ENCODE measurements at regions not wholly inside any gene's neighbourhood (a gene's known extent, or its start where the extent isn't known, plus 50 kb on each side); places are given as distances from the start of the nearest gene placed in this dataset.
"Not testable (repeated sequence)": the region's sequence is repeated elsewhere in the genome, so short reads cannot be mapped to it uniquely, and the experiment has no call there.

DNA sequence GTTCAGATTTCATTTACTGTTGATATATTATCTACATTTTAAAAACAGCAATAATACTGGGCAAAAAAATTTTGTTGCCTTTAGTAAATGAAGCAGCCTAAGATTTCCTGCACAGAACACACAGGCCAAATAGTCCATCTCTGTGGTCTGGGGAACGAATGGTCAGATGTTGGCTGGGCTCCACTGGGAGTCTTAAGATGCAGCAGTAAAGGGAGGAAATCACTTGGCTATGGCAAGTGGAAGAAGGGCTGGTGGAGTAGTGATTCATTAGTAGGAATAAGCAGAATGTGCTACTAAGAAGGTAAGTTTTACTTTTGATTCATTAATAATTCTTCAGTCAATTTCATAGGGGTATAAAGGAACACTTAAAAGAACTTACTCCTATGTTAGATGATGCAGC, 91.1 kb upstream of the ARRDC3 start:
- no peak for DNase-seq (ENCODE audit: low read depth)
- Histone ChIP-seq H3K4me3 (ENCODE audit: low read length) (no peak overlapping the region), H3K9me3 (ENCODE audit: control insufficient read depth, low read length) (no peaks in the 10 kb centered on the region), H3K4me1 (ENCODE audit: control insufficient read depth, insufficient read depth, low read length) (peaks cover 4% of the 10 kb centered on the region), H3K36me3 (ENCODE audit: control insufficient read depth, insufficient read depth, low read length, severe bottlenecking) (no peaks in the 10 kb centered on the region), H3K9ac (ENCODE audit: low read length) (no peak overlapping the region), H3K27me3 (replicated peaks; ENCODE audit: control insufficient read depth, insufficient read depth, low read length) (no peaks in the 10 kb centered on the region)

DNA sequence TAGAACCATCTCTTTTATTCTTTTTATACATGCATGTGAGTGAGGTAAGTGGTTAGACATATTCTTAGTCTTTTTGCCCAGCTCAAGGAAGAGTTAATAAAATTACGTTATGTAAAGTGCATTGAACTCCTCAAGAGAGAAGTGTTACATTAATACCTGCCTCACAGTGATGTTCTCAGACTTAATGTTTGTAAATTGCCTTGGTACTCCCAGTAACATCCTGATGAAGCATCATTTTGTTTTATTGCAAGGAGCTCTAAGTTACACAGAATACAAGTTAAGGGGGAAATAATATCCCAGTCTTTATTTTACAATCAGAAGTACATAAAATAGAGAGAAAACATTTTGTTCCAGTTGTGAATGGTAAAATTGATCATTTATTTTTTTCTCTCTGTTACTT, 89.5 kb upstream of the ARRDC3 start:
- H3K9ac ChIP-seq (ENCODE audit: low read length): no peak overlapping the region
- no peaks in the 10 kb centered on the region for H3K27me3 ChIP-seq (replicated peaks; ENCODE audit: control insufficient read depth, insufficient read depth, low read length)
- H3K4me3 ChIP-seq (ENCODE audit: low read length): no peak overlapping the region
- H3K36me3 ChIP-seq (ENCODE audit: control insufficient read depth, insufficient read depth, low read length, severe bottlenecking): no peaks in the 10 kb centered on the region
- no peak for DNase-seq (ENCODE audit: low read depth)
- peaks cover 4% of the 10 kb centered on the region for H3K4me1 ChIP-seq (ENCODE audit: control insufficient read depth, insufficient read depth, low read length)
- no peaks in the 10 kb centered on the region for H3K9me3 ChIP-seq (ENCODE audit: control insufficient read depth, low read length)

DNA sequence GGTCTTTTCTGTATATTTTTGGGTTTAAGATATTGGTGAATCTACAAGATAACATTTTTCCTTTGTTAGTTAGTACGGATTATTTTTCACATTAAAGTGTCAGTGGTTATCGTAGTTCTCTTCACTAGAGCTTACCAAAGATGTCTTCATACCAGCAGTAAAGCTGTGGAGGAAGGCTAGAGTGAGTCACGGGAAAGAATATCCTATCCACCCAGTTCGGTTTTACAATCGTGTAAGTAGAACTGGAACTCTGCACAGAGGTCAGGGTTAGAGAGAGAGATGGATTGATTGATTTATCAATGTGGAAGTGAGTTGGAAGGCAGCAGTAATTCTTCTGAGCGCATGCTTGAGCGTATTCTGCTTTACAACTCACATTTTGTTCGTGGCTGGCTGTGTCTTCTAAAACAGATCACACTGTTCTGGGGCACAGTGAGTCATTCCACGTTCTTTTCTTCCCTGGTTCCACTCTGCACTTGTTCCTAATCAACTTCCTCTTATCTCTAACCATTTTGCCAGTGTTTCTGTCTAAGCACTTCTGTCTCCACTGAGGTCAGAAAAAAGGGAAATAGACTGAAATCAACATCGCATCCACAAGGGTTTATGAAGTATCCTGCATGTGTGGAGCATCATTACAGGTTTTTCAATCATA, 86.5 kb upstream of the ARRDC3 start:
- no peaks in the 10 kb centered on the region for H3K27me3 ChIP-seq (replicated peaks; ENCODE audit: control insufficient read depth, insufficient read depth, low read length)
- peaks cover 4% of the 10 kb centered on the region for H3K4me1 ChIP-seq (ENCODE audit: control insufficient read depth, insufficient read depth, low read length)
- no peaks in the 10 kb centered on the region for H3K36me3 ChIP-seq (ENCODE audit: control insufficient read depth, insufficient read depth, low read length, severe bottlenecking)
- no peak for DNase-seq (ENCODE audit: low read depth)
- no peak overlapping the region for H3K4me3 ChIP-seq (ENCODE audit: low read length)
- no peaks in the 10 kb centered on the region for H3K9me3 ChIP-seq (ENCODE audit: control insufficient read depth, low read length)
- no peak overlapping the region for H3K9ac ChIP-seq (ENCODE audit: low read length)

DNA sequence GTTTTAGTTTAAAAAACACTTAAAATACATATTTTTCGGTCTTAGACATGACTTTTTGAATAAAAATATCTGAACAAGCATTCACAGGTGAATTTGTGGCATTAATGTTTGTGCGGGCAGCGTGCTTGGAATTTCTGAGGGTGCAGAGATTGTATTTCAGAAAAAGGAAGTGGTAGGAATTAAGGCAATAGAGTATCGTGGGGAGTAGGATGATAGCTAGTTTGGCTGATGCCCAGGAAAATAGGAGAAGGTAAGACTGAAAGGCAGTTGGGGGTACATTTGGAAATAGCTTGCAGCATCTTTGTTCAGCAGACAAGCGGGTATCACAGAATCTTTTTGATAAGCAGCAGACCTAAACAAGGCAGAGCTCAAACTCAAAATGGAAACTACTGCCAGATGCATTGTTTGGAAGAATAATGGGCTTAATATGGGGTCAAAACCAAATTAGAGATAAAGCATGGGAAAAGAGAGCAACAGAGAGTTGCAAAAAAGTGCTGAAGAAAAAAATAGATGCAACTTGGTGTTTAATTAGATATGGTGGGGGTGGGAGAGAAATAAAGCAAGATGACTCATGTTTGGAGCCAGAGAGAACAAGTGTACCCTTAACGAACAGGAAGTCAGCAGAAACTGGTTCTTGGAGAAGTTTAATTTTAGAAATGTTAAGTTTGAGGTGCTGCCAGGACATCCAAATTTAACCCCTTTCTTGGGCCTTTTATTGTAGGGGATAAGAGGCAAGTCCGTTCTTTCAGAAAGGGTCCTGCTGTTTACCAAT, 85.7 kb upstream of the ARRDC3 start:
- no peaks in the 10 kb centered on the region for H3K9me3 ChIP-seq (ENCODE audit: control insufficient read depth, low read length)
- H3K27me3 ChIP-seq (replicated peaks; ENCODE audit: control insufficient read depth, insufficient read depth, low read length): no peaks in the 10 kb centered on the region
- no peak for DNase-seq (ENCODE audit: low read depth)
- no peaks in the 10 kb centered on the region for H3K36me3 ChIP-seq (ENCODE audit: control insufficient read depth, insufficient read depth, low read length, severe bottlenecking)
- H3K4me1 ChIP-seq (ENCODE audit: control insufficient read depth, insufficient read depth, low read length): peaks cover 4% of the 10 kb centered on the region
- H3K4me3 ChIP-seq (ENCODE audit: low read length): no peak overlapping the region
- no peak overlapping the region for H3K9ac ChIP-seq (ENCODE audit: low read length)

DNA sequence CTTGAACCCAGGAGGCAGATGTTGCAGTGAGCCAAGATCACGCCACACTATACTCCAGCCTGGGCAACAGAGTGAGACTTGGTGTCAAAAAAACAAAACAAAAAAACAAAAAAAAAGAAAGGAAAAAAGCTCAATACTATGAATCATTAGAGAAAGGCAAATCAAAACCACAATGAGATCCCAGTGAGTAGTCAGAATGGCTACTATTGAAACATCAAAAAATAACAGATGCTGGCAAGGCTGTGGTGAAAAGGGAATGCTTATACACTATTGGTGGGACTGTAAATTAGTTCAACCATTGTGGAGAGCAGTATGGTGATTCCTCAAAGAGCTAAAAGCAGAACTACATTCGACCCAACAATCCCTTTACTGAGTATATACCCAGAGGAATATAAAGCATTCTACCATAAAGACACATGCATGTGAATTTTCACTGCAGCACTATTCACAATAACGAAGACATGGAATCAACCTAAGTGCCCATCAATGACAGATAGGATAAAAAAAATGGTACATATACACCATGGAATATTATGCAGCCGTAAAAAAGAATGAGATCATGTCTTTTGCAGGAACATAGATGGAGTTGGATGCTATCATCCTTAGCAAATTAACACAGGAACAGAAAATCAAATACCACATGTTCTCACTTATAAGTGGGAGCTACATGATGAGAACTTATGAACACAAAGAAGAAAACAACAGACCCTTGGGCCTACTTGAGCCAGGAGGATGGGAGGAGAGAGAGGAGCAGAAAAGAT, 81.9 kb upstream of the ARRDC3 start:
- no peaks in the 10 kb centered on the region for H3K36me3 ChIP-seq (ENCODE audit: control insufficient read depth, insufficient read depth, low read length, severe bottlenecking)
- no peak for DNase-seq (ENCODE audit: low read depth)
- no peak overlapping the region for H3K4me3 ChIP-seq (ENCODE audit: low read length)
- H3K9ac ChIP-seq (ENCODE audit: low read length): no peak overlapping the region
- H3K4me1 ChIP-seq (ENCODE audit: control insufficient read depth, insufficient read depth, low read length): peaks cover 4% of the 10 kb centered on the region
- H3K27me3 ChIP-seq (replicated peaks; ENCODE audit: control insufficient read depth, insufficient read depth, low read length): no peaks in the 10 kb centered on the region
- H3K9me3 ChIP-seq (ENCODE audit: control insufficient read depth, low read length): no peaks in the 10 kb centered on the region

- H3K4me3 ChIP-seq (ENCODE audit: low read length): no peak overlapping the region
- DNase-seq (ENCODE audit: low read depth): no peak
- no peaks in the 10 kb centered on the region for H3K9me3 ChIP-seq (ENCODE audit: control insufficient read depth, low read length)
These were observed 74.6 kb upstream of the ARRDC3 start for GRCh38 chr5:91457681-91458058.

GRCh38 chr5:91456928-91457680, 74.0 kb upstream of the ARRDC3 start:
- no peaks in the 10 kb centered on the region for H3K36me3 ChIP-seq (ENCODE audit: control insufficient read depth, insufficient read depth, low read length, severe bottlenecking)
- no peak overlapping the region for H3K9ac ChIP-seq (ENCODE audit: low read length)
- no peaks in the 10 kb centered on the region for H3K9me3 ChIP-seq (ENCODE audit: control insufficient read depth, low read length)
- no peak for DNase-seq (ENCODE audit: low read depth)
- H3K4me1 ChIP-seq (ENCODE audit: control insufficient read depth, insufficient read depth, low read length): no peaks in the 10 kb centered on the region
- no peak overlapping the region for H3K4me3 ChIP-seq (ENCODE audit: low read length)
- H3K27me3 ChIP-seq (replicated peaks; ENCODE audit: control insufficient read depth, insufficient read depth, low read length): no peaks in the 10 kb centered on the region

More at GRCh38 chr5:91457681-91458058, 74.6 kb upstream of the ARRDC3 start:
- H3K36me3 ChIP-seq (ENCODE audit: control insufficient read depth, insufficient read depth, low read length, severe bottlenecking): no peaks in the 10 kb centered on the region
- H3K4me1 ChIP-seq (ENCODE audit: control insufficient read depth, insufficient read depth, low read length): no peaks in the 10 kb centered on the region
- H3K27me3 ChIP-seq (replicated peaks; ENCODE audit: control insufficient read depth, insufficient read depth, low read length): no peaks in the 10 kb centered on the region
- H3K9ac ChIP-seq (ENCODE audit: low read length): no peak overlapping the region

GRCh38 chr5:91449083-91449482, 66.0 kb upstream of the ARRDC3 start:
- no peak for DNase-seq (ENCODE audit: low read depth)
- no peaks in the 10 kb centered on the region for H3K4me1 ChIP-seq (ENCODE audit: control insufficient read depth, insufficient read depth, low read length)
- H3K36me3 ChIP-seq (ENCODE audit: control insufficient read depth, insufficient read depth, low read length, severe bottlenecking): no peaks in the 10 kb centered on the region
- H3K9me3 ChIP-seq (ENCODE audit: control insufficient read depth, low read length): no peaks in the 10 kb centered on the region
- H3K9ac ChIP-seq (ENCODE audit: low read length): no peak overlapping the region
- peaks cover 3% of the 10 kb centered on the region for H3K27me3 ChIP-seq (replicated peaks; ENCODE audit: control insufficient read depth, insufficient read depth, low read length)
- no peak overlapping the region for H3K4me3 ChIP-seq (ENCODE audit: low read length)

- H3K9ac ChIP-seq (ENCODE audit: low read length); H3K9me3 ChIP-seq (ENCODE audit: control insufficient read depth, low read length); H3K27me3 ChIP-seq (replicated peaks; ENCODE audit: control insufficient read depth, insufficient read depth, low read length); DNase-seq (ENCODE audit: low read depth); H3K4me3 ChIP-seq (ENCODE audit: low read length); H3K4me1 ChIP-seq (ENCODE audit: control insufficient read depth, insufficient read depth, low read length); H3K36me3 ChIP-seq (ENCODE audit: control insufficient read depth, insufficient read depth, low read length, severe bottlenecking): not testable (repeated sequence)
These were observed 65.0 kb upstream of the ARRDC3 start for GRCh38 chr5:91448079-91448478.

DNA sequence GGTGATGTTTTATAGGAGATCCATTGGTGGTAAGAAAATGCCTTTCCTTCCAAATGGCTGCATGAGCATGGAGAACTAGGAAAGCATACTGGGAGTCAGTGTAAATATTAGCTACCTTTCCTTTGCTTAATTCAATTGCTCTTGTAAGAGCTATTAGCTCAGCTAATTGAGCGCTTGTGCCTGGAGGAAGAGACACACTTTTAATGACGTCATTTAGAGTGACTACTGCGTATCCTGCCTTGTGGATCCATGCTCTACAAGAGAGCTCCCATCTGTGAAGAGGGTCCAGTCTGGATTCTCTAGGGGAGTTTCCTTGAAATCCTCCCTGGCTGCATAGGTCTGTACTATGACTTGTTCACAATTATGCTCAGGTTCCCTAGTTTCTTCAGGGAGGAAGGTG, 63.8 kb upstream of the ARRDC3 start:
- H3K4me3 ChIP-seq (ENCODE audit: low read length); DNase-seq (ENCODE audit: low read depth); H3K9me3 ChIP-seq (ENCODE audit: control insufficient read depth, low read length); H3K9ac ChIP-seq (ENCODE audit: low read length); H3K4me1 ChIP-seq (ENCODE audit: control insufficient read depth, insufficient read depth, low read length); H3K27me3 ChIP-seq (replicated peaks; ENCODE audit: control insufficient read depth, insufficient read depth, low read length); H3K36me3 ChIP-seq (ENCODE audit: control insufficient read depth, insufficient read depth, low read length, severe bottlenecking): not testable (repeated sequence)

Measured in adipocyte (in vitro differentiated cells).